Naive thymus-derived CD4-positive, alpha-beta T cell (primary cell): ENCODE measurements at regions not wholly inside any gene's neighbourhood (a gene's known extent, or its start where the extent isn't known, plus 50 kb on each side); places are given as distances from the start of the nearest gene placed in this dataset.

ENCODE experiments used
- ATAC-seq: fragments of 150-1000 bp; cut with Tn5 transposase; 2 replicates; pipeline ENCODE4 v1.10.0; 2021; ENCODE audit warnings: mild to moderate bottlenecking, moderate library complexity
- CTCF ChIA-PET: fragments of 350-600 bp; sonication (Branson Sonifier 250); formaldehyde crosslinking; loops from one replicate; lab custom pipeline; 2021; ENCODE audit warnings: antibody characterized with exemption; lab: Charles Lee
- POLR2A ChIA-PET: fragments of 350-600 bp; sonication (Branson Sonifier 250); formaldehyde crosslinking; loops from one replicate; lab custom pipeline; 2021; ENCODE audit warnings: antibody characterized with exemption, inconsistent platforms; lab: Charles Lee
- DNase-seq, 9 donors: peaks; one replicate each; pipeline versions ENCODE4 v3.0.0 to v3.0.0-alpha.2; 2020 to 2022; ENCODE audit warnings: mixed read lengths in 1 of 9
- H3K27ac ChIP-seq: one replicate; pipeline ENCODE4 v1.7.0; 2013; ENCODE audit warnings: mild to moderate bottlenecking, low read depth, low read length, moderate library complexity
- H3K27me3 ChIP-seq, 2 donors: one replicate each; pipeline ENCODE4 v1.7.0; 2013; ENCODE audit warnings: low read length in 2 of 2, mild to moderate bottlenecking in 2 of 2, moderate library complexity in 2 of 2; ENCODE audit not compliant: control insufficient read depth in 2 of 2, insufficient read depth in 2 of 2
- H3K36me3 ChIP-seq, 3 experiments: 1 replicate in 2 of 3; 2 replicates in 1 of 3; pipeline ENCODE4 v1.7.0; 2013; ENCODE audit warnings: low read length in 3 of 3, mild to moderate bottlenecking in 3 of 3, moderate library complexity in 1 of 3; ENCODE audit not compliant: insufficient read depth in 3 of 3, control insufficient read depth in 2 of 3
- H3K4me1 ChIP-seq, 2 donors: one replicate each; pipeline ENCODE4 v1.7.0; 2013; ENCODE audit warnings: low read length in 2 of 2, mild to moderate bottlenecking in 2 of 2, moderate library complexity in 1 of 2; ENCODE audit not compliant: control insufficient read depth in 2 of 2, insufficient read depth in 2 of 2
- H3K4me3 ChIP-seq: 2 replicates; pipeline ENCODE4 v1.7.0; 2013; ENCODE audit warnings: mild to moderate bottlenecking, low read length
- H3K9me3 ChIP-seq, 3 experiments: 1 replicate in 2 of 3; 2 replicates in 1 of 3; pipeline ENCODE4 v1.7.0; 2013; ENCODE audit warnings: low read length in 3 of 3; ENCODE audit not compliant: control insufficient read depth in 2 of 3
- H3K27ac Mint-ChIP-seq, 9 donors: one replicate each; pipeline ENCODE4 v1.8.0; 2020 to 2022; ENCODE audit warnings: mixed read lengths in 9 of 9, mild to moderate bottlenecking in 8 of 9, moderate library complexity in 5 of 9, inconsistent platforms in 2 of 9
- H3K27me3 Mint-ChIP-seq, 5 donors: one replicate each; pipeline ENCODE4 v1.8.0; 2021 to 2022; ENCODE audit warnings: mixed read lengths in 5 of 5, mild to moderate bottlenecking in 1 of 5
- H3K36me3 Mint-ChIP-seq, 5 donors: one replicate each; pipeline ENCODE4 v1.8.0; 2020 to 2022; ENCODE audit warnings: mixed read lengths in 5 of 5, mild to moderate bottlenecking in 3 of 5, inconsistent platforms in 1 of 5
- H3K4me1 Mint-ChIP-seq, 7 donors: one replicate each; pipeline ENCODE4 v1.8.0; 2020 to 2022; ENCODE audit warnings: mixed read lengths in 7 of 7, mild to moderate bottlenecking in 3 of 7, inconsistent platforms in 1 of 7
- H3K4me3 Mint-ChIP-seq, 10 donors: one replicate each; pipeline ENCODE4 v1.8.0; 2020 to 2022; ENCODE audit warnings: mild to moderate bottlenecking in 10 of 10, mixed read lengths in 10 of 10, moderate library complexity in 6 of 10, inconsistent platforms in 2 of 10
- H3K9me3 Mint-ChIP-seq, 11 donors: one replicate each; pipeline ENCODE4 v1.8.0; 2020 to 2022; ENCODE audit warnings: mixed read lengths in 11 of 11, mild to moderate bottlenecking in 4 of 11, inconsistent platforms in 1 of 11, moderate library complexity in 1 of 11
- intact Hi-C, 2 donors: fragments of 100-400 bp; cut with micrococcal nuclease; formaldehyde crosslinking; loops; one replicate each; pipeline ENCODE4 v1.15.1; 2023

GRCh38 chr12:124397807-124398577 lies 103.1 kb downstream of the RFLNA start:
- Mint-ChIP-seq H3K27me3 (no peaks in the 10 kb centered on the region), H3K4me3 (no peak overlapping the region), H3K9me3 (no peaks in the 10 kb centered on the region), H3K36me3 (peaks cover 0 to 25% (median 0%) of the 10 kb centered on the region in 5 donors), H3K27ac (no peak overlapping the region), H3K4me1 (peaks cover 4 to 12% (median 6%) of the 10 kb centered on the region in 7 donors)
- ATAC-seq (no peak), DNase-seq (no peak)
- ChIA-PET CTCF (no interaction called here), POLR2A (no interaction called here)
- no peak overlapping the region for H3K27ac ChIP-seq
- H3K36me3 ChIP-seq = peaks cover 0 to 94% (median 3%) of the 10 kb centered on the region in 3 experiments
- H3K4me3 ChIP-seq = no peak overlapping the region
- no peaks in the 10 kb centered on the region for H3K4me1 ChIP-seq
- H3K9me3 ChIP-seq = no peaks in the 10 kb centered on the region
- H3K27me3 ChIP-seq = no peaks in the 10 kb centered on the region
- intact Hi-C loops = no loop called here

- intact Hi-C loops = no loop called here
- Histone ChIP-seq H3K9me3 (no peaks in the 10 kb centered on the region), H3K4me3 (no peak overlapping the region), H3K4me1 (peaks cover 0 to 3% of the 10 kb centered on the region in 2 donors), H3K36me3 (peaks cover 0 to 87% (median 0%) of the 10 kb centered on the region in 3 experiments), H3K27me3 (no peaks in the 10 kb centered on the region), H3K27ac (no peak overlapping the region)
- no peak overlapping the region for H3K4me3 Mint-ChIP-seq
- ATAC-seq = no peak
- CTCF ChIA-PET = no interaction called here
- H3K27ac Mint-ChIP-seq = no peak overlapping the region
- DNase-seq = no peak
- H3K36me3 Mint-ChIP-seq = peaks cover 0 to 25% (median 0%) of the 10 kb centered on the region in 5 donors
- H3K9me3 Mint-ChIP-seq = no peaks in the 10 kb centered on the region
- peaks cover 4 to 15% (median 10%) of the 10 kb centered on the region in 7 donors for H3K4me1 Mint-ChIP-seq
- POLR2A ChIA-PET = no interaction called here
- H3K27me3 Mint-ChIP-seq = no peaks in the 10 kb centered on the region
These were observed 102.4 kb downstream of the RFLNA start for GRCh38 chr12:124397399-124397679.

GRCh38 chr12:124396544-124397398 lies 101.9 kb downstream of the RFLNA start:
- no peaks in the 10 kb centered on the region for H3K9me3 ChIP-seq
- Mint-ChIP-seq H3K27ac (no peak overlapping the region), H3K9me3 (no peaks in the 10 kb centered on the region), H3K4me3 (no peak overlapping the region), H3K4me1 (peaks cover 9 to 20% (median 15%) of the 10 kb centered on the region in 7 donors), H3K27me3 (no peaks in the 10 kb centered on the region), H3K36me3 (peaks cover 0 to 25% (median 0%) of the 10 kb centered on the region in 5 donors)
- no peak overlapping the region for H3K4me3 ChIP-seq
- ATAC-seq (no peak), DNase-seq (no peak)
- peaks cover 0 to 8% of the 10 kb centered on the region in 2 donors for H3K4me1 ChIP-seq
- H3K27ac ChIP-seq = no peak overlapping the region
- H3K27me3 ChIP-seq = no peaks in the 10 kb centered on the region
- ChIA-PET POLR2A (no interaction called here), CTCF (no interaction called here)
- intact Hi-C loops = no loop called here
- peaks cover 0 to 81% (median 0%) of the 10 kb centered on the region in 3 experiments for H3K36me3 ChIP-seq

DNA sequence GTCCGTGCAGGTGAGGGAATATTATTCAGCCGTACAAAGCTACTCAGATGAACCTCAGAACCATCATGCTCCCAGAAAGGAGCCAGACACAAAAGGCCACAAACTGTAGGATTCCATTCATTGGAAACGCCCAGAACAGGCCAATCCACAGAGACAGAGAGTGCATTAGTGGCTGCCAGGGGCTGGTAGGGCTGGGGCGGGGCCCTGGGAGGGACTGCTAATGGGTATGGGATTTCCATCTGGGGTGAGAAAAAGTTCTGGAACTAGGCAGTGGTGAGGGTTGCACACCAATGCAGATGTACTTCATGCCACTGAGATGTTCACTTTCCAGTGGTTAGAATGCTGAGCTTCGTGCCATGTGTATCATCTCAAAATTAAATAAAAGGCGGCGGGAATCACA lies 101.1 kb downstream of the RFLNA start:
- DNase-seq (no peak), ATAC-seq (no peak)
- H3K4me3 ChIP-seq = no peak overlapping the region
- Mint-ChIP-seq H3K27ac (peak overlapping the region in 2 of 9 donors; percentile 17 to 70), H3K27me3 (no peaks in the 10 kb centered on the region), H3K4me3 (no peak overlapping the region), H3K36me3 (peaks cover 0 to 24% (median 1%) of the 10 kb centered on the region in 5 donors), H3K4me1 (peaks cover 17 to 28% (median 23%) of the 10 kb centered on the region in 7 donors), H3K9me3 (no peaks in the 10 kb centered on the region)
- intact Hi-C loops = no loop called here
- H3K9me3 ChIP-seq = no peaks in the 10 kb centered on the region
- H3K27me3 ChIP-seq = no peaks in the 10 kb centered on the region
- H3K4me1 ChIP-seq = peaks cover 0 to 16% of the 10 kb centered on the region in 2 donors
- ChIA-PET POLR2A (no interaction called here), CTCF (no interaction called here)
- peaks cover 0 to 74% (median 0%) of the 10 kb centered on the region in 3 experiments for H3K36me3 ChIP-seq
- H3K27ac ChIP-seq = no peak overlapping the region

- H3K36me3 Mint-ChIP-seq = peaks cover 0 to 20% (median 1%) of the 10 kb centered on the region in 5 donors
- CTCF ChIA-PET = no interaction called here
- POLR2A ChIA-PET = no interaction called here
These were observed 100.4 kb downstream of the RFLNA start for GRCh38 chr12:124395284-124395752.

GRCh38 chr12:124394462-124395128 lies 99.7 kb downstream of the RFLNA start:
- Mint-ChIP-seq H3K4me1 (peaks cover 19 to 37% (median 33%) of the 10 kb centered on the region in 7 donors), H3K27ac (peak overlapping the region in 1 of 9 donors; percentile 36), H3K4me3 (no peak overlapping the region), H3K27me3 (no peaks in the 10 kb centered on the region), H3K9me3 (no peaks in the 10 kb centered on the region), H3K36me3 (peaks cover 0 to 14% (median 1%) of the 10 kb centered on the region in 5 donors)
- ATAC-seq = no peak
- ChIA-PET POLR2A (no interaction called here), CTCF (no interaction called here)
- H3K9me3 ChIP-seq = no peaks in the 10 kb centered on the region
- intact Hi-C loops = loop anchor here in 1 of 2 donors (5.0 kb wide), 1 partner anchor 73 kb away; no protein-coding TSS in a partner anchor
- no peak overlapping the region for H3K4me3 ChIP-seq
- no peak overlapping the region for H3K27ac ChIP-seq
- peaks cover 2 to 20% of the 10 kb centered on the region in 2 donors for H3K4me1 ChIP-seq
- no peaks in the 10 kb centered on the region for H3K27me3 ChIP-seq
- no peak for DNase-seq
- H3K36me3 ChIP-seq = peaks cover 0 to 60% (median 0%) of the 10 kb centered on the region in 3 experiments

More at GRCh38 chr12:124395284-124395752, 100.4 kb downstream of the RFLNA start:
- Histone ChIP-seq H3K27ac (no peak overlapping the region), H3K4me3 (no peak overlapping the region), H3K27me3 (no peaks in the 10 kb centered on the region), H3K4me1 (peaks cover 0 to 20% of the 10 kb centered on the region in 2 donors), H3K9me3 (no peaks in the 10 kb centered on the region), H3K36me3 (peaks cover 0 to 67% (median 0%) of the 10 kb centered on the region in 3 experiments)
- no peak overlapping the region for H3K4me3 Mint-ChIP-seq
- DNase-seq (no peak), ATAC-seq (no peak)
- H3K9me3 Mint-ChIP-seq = no peaks in the 10 kb centered on the region
- no peaks in the 10 kb centered on the region for H3K27me3 Mint-ChIP-seq
- H3K27ac Mint-ChIP-seq = no peak overlapping the region
- intact Hi-C loops = no loop called here
- peaks cover 22 to 30% (median 27%) of the 10 kb centered on the region in 7 donors for H3K4me1 Mint-ChIP-seq
